Keratinocyte (primary cell): ENCODE measurements at regions not wholly inside any gene's neighbourhood (a gene's known extent, or its start where the extent isn't known, plus 50 kb on each side); places are given as distances from the start of the nearest gene placed in this dataset.

Experiments used
- DNase-seq: peaks from one replicate; pipeline ENCODE4 v3.0.0-alpha.2; 2011; ENCODE audit warnings: low read depth, missing footprints, low spot score
- FAIRE-seq: peaks from 2 replicates; lab custom pipeline; 2011; peaks lifted over from hg19 to GRCh38; lab: Jason Lieb, UNC
- H2AFZ ChIP-seq: 2 replicates; pipeline ENCODE4 v1.6.0; 2012; ENCODE audit warnings: low read length, control low read depth, inconsistent platforms; ENCODE audit not compliant: control insufficient read depth
- H3K27ac ChIP-seq: 2 replicates; pipeline ENCODE4 v1.5.1; 2011; ENCODE audit warnings: low read length; ENCODE audit not compliant: control insufficient read depth, insufficient read depth
- H3K27me3 ChIP-seq: 3 replicates; pipeline ENCODE4 v1.6.0; 2011; ENCODE audit warnings: low read length; ENCODE audit not compliant: control insufficient read depth, insufficient read depth; ENCODE audit errors: extremely low read depth
- H3K36me3 ChIP-seq, 2 experiments: 2 replicates in 1 of 2; 3 replicates in 1 of 2; pipeline ENCODE4 v1.5.1; 2011; ENCODE audit warnings: low read length in 2 of 2, mild to moderate bottlenecking in 1 of 2; ENCODE audit not compliant: control insufficient read depth in 2 of 2, insufficient read depth in 2 of 2; ENCODE audit errors: extremely low read depth in 1 of 2
- H3K4me1 ChIP-seq: 3 replicates; pipeline ENCODE4 v1.5.1; 2011; ENCODE audit warnings: low read length; ENCODE audit not compliant: control insufficient read depth, insufficient read depth; ENCODE audit errors: extremely low read depth
- H3K4me2 ChIP-seq: 3 replicates; pipeline ENCODE4 v1.6.0; 2011; ENCODE audit warnings: low read depth, low read length; ENCODE audit not compliant: control insufficient read depth, insufficient read depth; ENCODE audit errors: extremely low read depth
- H3K4me3 ChIP-seq, 3 experiments: fragments of 200-600 bp in 1 of 3; sonication (generic) in 1 of 3; 2 replicates in 2 of 3; 3 replicates in 1 of 3; pipeline ENCODE4 v1.5.1; 2011 to 2016; ENCODE audit warnings: low read length in 3 of 3, mild to moderate bottlenecking in 3 of 3, control low read depth in 2 of 3, inconsistent platforms in 1 of 3, low read depth in 1 of 3, mixed read lengths in 1 of 3, mixed run types in 1 of 3, moderate library complexity in 1 of 3; ENCODE audit not compliant: control insufficient read depth in 2 of 3, insufficient read depth in 2 of 3; ENCODE audit errors: extremely low read depth in 1 of 3
- H3K79me2 ChIP-seq: 2 replicates; pipeline ENCODE4 v1.6.0; 2012; ENCODE audit warnings: low read length; ENCODE audit not compliant: control insufficient read depth, insufficient read depth
- H3K9ac ChIP-seq: 3 replicates; pipeline ENCODE4 v1.6.0; 2011; ENCODE audit warnings: low read length; ENCODE audit not compliant: control insufficient read depth, insufficient read depth; ENCODE audit errors: extremely low read depth
- H3K9me1 ChIP-seq: 3 replicates; pipeline ENCODE4 v1.6.0; 2011; ENCODE audit warnings: low read length; ENCODE audit not compliant: control insufficient read depth, insufficient read depth; ENCODE audit errors: extremely low read depth
- H3K9me3 ChIP-seq: 2 replicates; pipeline ENCODE4 v1.5.1; 2012; ENCODE audit warnings: low read depth, low read length; ENCODE audit not compliant: control insufficient read depth
- H4K20me1 ChIP-seq: 3 replicates; pipeline ENCODE4 v1.6.0; 2011; ENCODE audit warnings: low read length; ENCODE audit not compliant: control insufficient read depth, insufficient read depth; ENCODE audit errors: extremely low read depth
- CTCF ChIP-seq, 3 experiments: IDR thresholded peaks in 1 of 3; conservative IDR thresholded peaks in 1 of 3; optimal IDR thresholded peaks in 1 of 3; 2 replicates in 2 of 3; 3 replicates in 1 of 3; pipeline versions ENCODE3 to v1.5.1; 2011; ENCODE audit warnings: low read length in 3 of 3, mild to moderate bottlenecking in 3 of 3, moderate library complexity in 2 of 3, control low read depth in 1 of 3, inconsistent platforms in 1 of 3; ENCODE audit not compliant: insufficient read depth in 2 of 3; ENCODE audit errors: extremely low read depth in 1 of 3
- EZH2 ChIP-seq: IDR thresholded peaks from one replicate; pipeline ENCODE4 v1.6.1; 2012; ENCODE audit warnings: inconsistent platforms, mild to moderate bottlenecking, low read length, moderate library complexity
- dilution Hi-C: fragments of 300-500 bp; cut with MboI; formaldehyde crosslinking; loops from one replicate; pipeline ENCODE4 v1.7.0; 2020; ENCODE audit warnings: low sequenced_read_pairs; ENCODE audit not compliant: extremely low pct_ligation_motif_present

GRCh38 chr13:59384154-59384553 is 779.6 kb downstream of the DIAPH3 start:
- Histone ChIP-seq H3K4me1 (no peaks in the 10 kb centered on the region), H3K36me3 (no peaks in the 10 kb centered on the region), H3K9me1 (no peaks in the 10 kb centered on the region), H3K27me3 (no peaks in the 10 kb centered on the region), H3K9ac (no peak overlapping the region), H3K27ac (no peak overlapping the region), H4K20me1 (no peaks in the 10 kb centered on the region), H2AFZ (no peak overlapping the region), H3K4me2 (no peak overlapping the region), H3K4me3 (no peak overlapping the region), H3K9me3 (no peaks in the 10 kb centered on the region), H3K79me2 (no peaks in the 10 kb centered on the region)
- no peak for DNase-seq
- TF ChIP-seq EZH2 (no peak), CTCF (optimal IDR thresholded peaks at IDR 0.05 in 1 of 3, IDR thresholded peaks at IDR 0.05 in 1 of 3, conservative IDR thresholded peaks at IDR 0.05 in 1 of 3; ENCODE audit: extremely low read depth in 1 of 3, insufficient read depth in 2 of 3, low read length in 3 of 3) (no peak)
- no peak for FAIRE-seq
- dilution Hi-C loops, result no loop called here

- H3K4me3 ChIP-seq, result no peak overlapping the region
- dilution Hi-C loops, result no loop called here
- FAIRE-seq (peak; percentile 79), DNase-seq (no peak)
- H3K9ac ChIP-seq, result no peak overlapping the region
- no peaks in the 10 kb centered on the region for H3K36me3 ChIP-seq
- H4K20me1 ChIP-seq, result no peaks in the 10 kb centered on the region
- H3K9me3 ChIP-seq, result no peaks in the 10 kb centered on the region
- no peaks in the 10 kb centered on the region for H3K4me1 ChIP-seq
- no peak overlapping the region for H3K27ac ChIP-seq
- H3K79me2 ChIP-seq, result no peaks in the 10 kb centered on the region
- TF ChIP-seq EZH2, result no peak
- peak; percentile 56 to 83 (median 60) for TF ChIP-seq CTCF (optimal IDR thresholded peaks at IDR 0.05 in 1 of 3, IDR thresholded peaks at IDR 0.05 in 1 of 3, conservative IDR thresholded peaks at IDR 0.05 in 1 of 3; ENCODE audit: extremely low read depth in 1 of 3, insufficient read depth in 2 of 3, low read length in 3 of 3)
- H3K4me2 ChIP-seq, result no peak overlapping the region
- H3K27me3 ChIP-seq, result no peaks in the 10 kb centered on the region
- H2AFZ ChIP-seq, result peak overlapping the region; percentile 4
- no peaks in the 10 kb centered on the region for H3K9me1 ChIP-seq
These were observed 772.0 kb downstream of the DIAPH3 start for GRCh38 chr13:59391696-59392095.
